C4-2B (cell line): ENCODE measurements at regions not wholly inside any gene's neighbourhood (a gene's known extent, or its start where the extent isn't known, plus 50 kb on each side); places are given as distances from the start of the nearest gene placed in this dataset.
"Not testable (repeated sequence)": the region's sequence is repeated elsewhere in the genome, so short reads cannot be mapped to it uniquely, and the experiment has no call there.

ENCODE experiments used
- H3K27ac ChIP-seq: fragments of 450-650 bp; 2 replicates; pipeline ENCODE4 v1.5.1; 2017
- CTCF ChIP-seq: fragments of 450-650 bp; conservative IDR thresholded peaks from 2 replicates; pipeline ENCODE4 v1.5.1; 2017; ENCODE audit warnings: mild to moderate bottlenecking
- ZFX ChIP-seq: fragments of 450-650 bp; IDR thresholded peaks from 2 replicates; pipeline ENCODE4 v1.6.1; 2017

- no peak overlapping the region for H3K27ac ChIP-seq
- TF ChIP-seq ZFX (no peak), CTCF (no peak)
Observed at GRCh38 chr6:9754515-9754914, 660.4 kb downstream of the TFAP2A start.

GRCh38 chr6:9745966-9746365, 668.9 kb downstream of the TFAP2A start:
- H3K27ac ChIP-seq: no peak overlapping the region
- TF ChIP-seq CTCF: no peak
- no peak for TF ChIP-seq ZFX

- no peak for TF ChIP-seq CTCF
- TF ChIP-seq ZFX: no peak
Observed at GRCh38 chr6:9745476-9745875, 669.4 kb downstream of the TFAP2A start.

GRCh38 chr6:9744119-9744518, 670.8 kb downstream of the TFAP2A start:
- H3K27ac ChIP-seq: no peak overlapping the region
- TF ChIP-seq CTCF: no peak
- TF ChIP-seq ZFX: no peak

More at GRCh38 chr6:9745476-9745875, 669.4 kb downstream of the TFAP2A start:
- H3K27ac ChIP-seq: no peak overlapping the region

GRCh38 chr6:9732056-9732455, 682.8 kb downstream of the TFAP2A start:
- TF ChIP-seq ZFX (no peak), CTCF (no peak)
- H3K27ac ChIP-seq: no peak overlapping the region

GRCh38 chr6:9725776-9726175, 689.1 kb downstream of the TFAP2A start:
- H3K27ac ChIP-seq: not testable (repeated sequence)

- H3K27ac ChIP-seq: no peak overlapping the region
- TF ChIP-seq ZFX (no peak), CTCF (no peak)
Observed at GRCh38 chr6:9717568-9717967, 697.3 kb downstream of the TFAP2A start.

- no peak overlapping the region for H3K27ac ChIP-seq
- TF ChIP-seq CTCF: no peak
- no peak for TF ChIP-seq ZFX
Observed at GRCh38 chr6:9711365-9711764, 703.5 kb downstream of the TFAP2A start.
